SK-N-SH (cell line): ENCODE measurements at regions not wholly inside any gene's neighbourhood (a gene's known extent, or its start where the extent isn't known, plus 50 kb on each side); places are given as distances from the start of the nearest gene placed in this dataset.

Experiments used
- CTCF ChIA-PET: fragments of 300-600, 350-600 bp; formaldehyde crosslinking; extraction: SDS; loops from one replicate; lab custom pipeline; 2021; lab: Yijun Ruan, JAX
- POLR2A ChIA-PET: fragments of 350-600 bp; sonication (Branson Sonifier 250); formaldehyde crosslinking; extraction: SDS; loops from one replicate; lab custom pipeline; 2020; ENCODE audit warnings: antibody characterized with exemption, inconsistent platforms; lab: Yijun Ruan, JAX
- DNase-seq: peaks from one replicate; pipeline ENCODE4 v3.0.0; 2012
- H2AFZ ChIP-seq: fragments of 200-600 bp; sonication (generic); 2 replicates; pipeline ENCODE4 v1.8.1; 2016; ENCODE audit warnings: antibody characterized with exemption, mild to moderate bottlenecking, low read depth
- H3F3A ChIP-seq: fragments of 200-600 bp; sonication (generic); replicated peaks from 2 replicates; pipeline ENCODE3; 2016; ENCODE audit warnings: antibody characterized with exemption, mild to moderate bottlenecking; ENCODE audit not compliant: insufficient read depth
- H3K27ac ChIP-seq, 2 experiments: fragments of 200-500 bp in 1 of 2; fragments of 200-600 bp in 1 of 2; sonication (Bioruptor generic) in 1 of 2; sonication (generic), shearing (Covaris generic) in 1 of 2; 2 replicates each; pipeline versions ENCODE4 v1.5.1 to v1.6.1; 2014 to 2016; ENCODE audit warnings: low read depth in 2 of 2, inconsistent platforms in 1 of 2, low read length in 1 of 2, mild to moderate bottlenecking in 1 of 2, mixed read lengths in 1 of 2
- H3K27me3 ChIP-seq: fragments of 200-600 bp; sonication (generic), shearing (Covaris generic); 2 replicates; pipeline ENCODE4 v1.6.1; 2016; ENCODE audit warnings: mixed run types; ENCODE audit not compliant: insufficient read depth
- H3K36me3 ChIP-seq, 2 experiments: fragments of 200-500 bp in 1 of 2; fragments of 200-600 bp in 1 of 2; sonication (Bioruptor generic) in 1 of 2; sonication (generic) in 1 of 2; replicated peaks in 1 of 2; 2 replicates each; pipeline versions ENCODE3 to v1.5.1; 2014 to 2016; ENCODE audit warnings: low read length in 1 of 2, mild to moderate bottlenecking in 1 of 2; ENCODE audit not compliant: insufficient read depth in 2 of 2, control insufficient read depth in 1 of 2
- H3K4me1 ChIP-seq, 2 experiments: fragments of 200-500 bp in 1 of 2; fragments of 200-600 bp in 1 of 2; sonication (Bioruptor generic) in 1 of 2; sonication (generic), shearing (Covaris generic) in 1 of 2; 2 replicates each; pipeline versions ENCODE4 v1.5.1 to v1.6.1; 2014 to 2016; ENCODE audit warnings: low read depth in 1 of 2, low read length in 1 of 2, mixed run types in 1 of 2; ENCODE audit not compliant: insufficient read depth in 2 of 2, control insufficient read depth in 1 of 2
- H3K4me2 ChIP-seq: fragments of 200-600 bp; sonication (generic), shearing (Covaris generic); 2 replicates; pipeline ENCODE4 v1.6.1; 2017; ENCODE audit warnings: mixed run types
- H3K4me3 ChIP-seq, 2 experiments: fragments of 200-500 bp in 1 of 2; fragments of 200-600 bp in 1 of 2; sonication (Bioruptor generic) in 1 of 2; sonication (generic), shearing (Covaris generic) in 1 of 2; 2 replicates each; pipeline versions ENCODE4 v1.5.1 to v1.8.1; 2014 to 2016; ENCODE audit warnings: low read depth in 2 of 2, inconsistent platforms in 1 of 2, low read length in 1 of 2, mild to moderate bottlenecking in 1 of 2, mixed read lengths in 1 of 2, moderate library complexity in 1 of 2
- H3K79me2 ChIP-seq: fragments of 200-600 bp; sonication (generic); 2 replicates; pipeline ENCODE4 v1.8.1; 2017; ENCODE audit warnings: mild to moderate bottlenecking; ENCODE audit not compliant: insufficient read depth
- H3K9ac ChIP-seq: fragments of 200-600 bp; sonication (generic); 2 replicates; pipeline ENCODE4 v1.6.1; 2017; ENCODE audit warnings: mixed run types
- H3K9me2 ChIP-seq: fragments of 200-600 bp; sonication (generic); 2 replicates; pipeline ENCODE4 v1.6.1; 2017; ENCODE audit warnings: mixed run types
- H3K9me3 ChIP-seq: fragments of 200-600 bp; sonication (generic); 2 replicates; pipeline ENCODE4 v1.6.1; 2017; ENCODE audit warnings: mixed run types, mild to moderate bottlenecking, moderate library complexity
- H4K20me1 ChIP-seq: fragments of 200-600 bp; sonication (generic); 2 replicates; pipeline ENCODE4 v1.6.1; 2017; ENCODE audit warnings: mild to moderate bottlenecking, mixed run types; ENCODE audit not compliant: insufficient read depth
- ELF1 ChIP-seq: IDR thresholded peaks from 2 replicates; pipeline ENCODE4 v1.4.0; 2012
- FOXJ3 ChIP-seq: sonication (generic); formaldehyde crosslinking; IDR thresholded peaks from 2 replicates; pipeline ENCODE4 v1.5.1; 2020; ENCODE audit warnings: mild to moderate bottlenecking, missing genetic modification reagents
- GABPA ChIP-seq: IDR thresholded peaks from 2 replicates; pipeline ENCODE4 v1.4.0; 2012; ENCODE audit warnings: low read depth, mild to moderate bottlenecking
- GATA2 ChIP-seq: sonication (generic); formaldehyde crosslinking; IDR thresholded peaks from 2 replicates; pipeline ENCODE4 v1.5.0; 2020; ENCODE audit warnings: mild to moderate bottlenecking, missing genetic modification reagents
- JUND ChIP-seq: IDR thresholded peaks from 2 replicates; pipeline ENCODE4 v1.4.0; 2012
- MXI1 ChIP-seq: IDR thresholded peaks from 2 replicates; pipeline ENCODE4 v1.6.1; 2012; ENCODE audit warnings: mild to moderate bottlenecking, low read depth, low read length, improper control_type of control experiment
- NRF1 ChIP-seq: IDR thresholded peaks from 2 replicates; pipeline ENCODE4 v1.6.1; 2012; ENCODE audit warnings: low read depth, mild to moderate bottlenecking, low read length
- POLR2AphosphoS5 ChIP-seq: IDR thresholded peaks from 2 replicates; pipeline ENCODE4 v1.6.1; 2012; ENCODE audit warnings: low read depth, low read length
- RAD21 ChIP-seq: IDR thresholded peaks from 2 replicates; pipeline ENCODE4 v1.6.1; 2012; ENCODE audit warnings: mild to moderate bottlenecking, low read length
- RXRA ChIP-seq: IDR thresholded peaks from 2 replicates; pipeline ENCODE4 v1.4.0; 2012; ENCODE audit warnings: low read depth, mild to moderate bottlenecking, borderline replicate concordance
- TAF1 ChIP-seq: IDR thresholded peaks from 2 replicates; pipeline ENCODE4 v1.6.1; 2012; ENCODE audit warnings: low read depth, mild to moderate bottlenecking, low read length, moderate library complexity, borderline replicate concordance
- TCF12 ChIP-seq: IDR thresholded peaks from 2 replicates; pipeline ENCODE4 v1.4.0; 2012
- WGBS: methylation state at CpG from one replicate; pipeline ENCODE4 v1.1.6; 2017; ENCODE audit warnings: low lambda C conversion rate; 5-methylcytosine and 5-hydroxymethylcytosine counted together
- TF ChIP-seq, protein P1 (sequence below): IDR thresholded peaks from 2 replicates; pipeline ENCODE4 v1.6.1; 2012; ENCODE audit warnings: mild to moderate bottlenecking, low read depth, low read length, moderate library complexity
- TF ChIP-seq, protein P2 (sequence below): fragments of 200-600 bp; sonication (generic); IDR thresholded peaks from 2 replicates; pipeline ENCODE4 v1.6.1; 2017; ENCODE audit warnings: antibody characterized with exemption, mild to moderate bottlenecking, moderate library complexity

DNA sequence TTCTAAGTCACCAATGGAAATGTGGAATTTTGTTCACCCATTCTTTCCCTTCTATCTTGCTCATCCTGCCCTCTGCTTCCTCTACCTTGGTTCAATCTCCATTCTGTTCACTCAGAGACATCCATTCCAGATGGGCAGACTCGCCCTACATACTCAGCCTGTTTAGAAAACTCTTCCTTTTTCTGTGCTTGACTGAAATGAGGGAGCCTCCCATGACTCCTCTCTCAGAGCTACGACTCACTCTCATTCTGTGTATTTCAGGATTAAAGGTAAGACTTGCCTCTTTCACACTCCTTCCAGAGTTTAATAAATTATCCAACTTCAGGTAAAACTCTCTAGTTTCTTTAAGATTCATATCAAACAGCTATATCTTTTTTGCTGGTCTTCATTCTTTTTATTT, 182.8 kb downstream of the HS3ST3A1 start:
- Histone ChIP-seq H3K27me3 (no peaks in the 10 kb centered on the region), H3K36me3 (no peaks in the 10 kb centered on the region), H3K9me2 (no peaks in the 10 kb centered on the region), H3K9me3 (no peaks in the 10 kb centered on the region), H3K9ac (no peak overlapping the region), H3K79me2 (no peaks in the 10 kb centered on the region), H4K20me1 (no peaks in the 10 kb centered on the region), H3K4me1 (peaks cover 9 to 23% of the 10 kb centered on the region in 2 experiments; a peak in 3 of 4 replicates), H3K27ac (no peak overlapping the region), H3K4me3 (no peak overlapping the region), H3F3A (peaks cover 11% of the 10 kb centered on the region), H3K4me2 (no peak overlapping the region)
- WGBS, result 80% methylated on average over 2 of the region's 2 CpGs
- ChIA-PET POLR2A (no interaction called here), CTCF (interaction anchor here (1.4 kb wide), 1 partner anchor 52 kb away, joined by 3 read pairs; no protein-coding TSS in a partner anchor)
- DNase-seq, result no peak
- TF ChIP-seq GATA2 (CRISPR knock-in tag) (no peak), TAF1 (no peak), JUND (no peak), FOXJ3 (CRISPR knock-in tag) (no peak), RXRA (no peak), TCF12 (no peak), NRF1 (no peak), GABPA (no peak), POLR2AphosphoS5 (no peak), MXI1 (no peak), RAD21 (no peak), ELF1 (no peak)
- TF ChIP-seq, protein P1, sequence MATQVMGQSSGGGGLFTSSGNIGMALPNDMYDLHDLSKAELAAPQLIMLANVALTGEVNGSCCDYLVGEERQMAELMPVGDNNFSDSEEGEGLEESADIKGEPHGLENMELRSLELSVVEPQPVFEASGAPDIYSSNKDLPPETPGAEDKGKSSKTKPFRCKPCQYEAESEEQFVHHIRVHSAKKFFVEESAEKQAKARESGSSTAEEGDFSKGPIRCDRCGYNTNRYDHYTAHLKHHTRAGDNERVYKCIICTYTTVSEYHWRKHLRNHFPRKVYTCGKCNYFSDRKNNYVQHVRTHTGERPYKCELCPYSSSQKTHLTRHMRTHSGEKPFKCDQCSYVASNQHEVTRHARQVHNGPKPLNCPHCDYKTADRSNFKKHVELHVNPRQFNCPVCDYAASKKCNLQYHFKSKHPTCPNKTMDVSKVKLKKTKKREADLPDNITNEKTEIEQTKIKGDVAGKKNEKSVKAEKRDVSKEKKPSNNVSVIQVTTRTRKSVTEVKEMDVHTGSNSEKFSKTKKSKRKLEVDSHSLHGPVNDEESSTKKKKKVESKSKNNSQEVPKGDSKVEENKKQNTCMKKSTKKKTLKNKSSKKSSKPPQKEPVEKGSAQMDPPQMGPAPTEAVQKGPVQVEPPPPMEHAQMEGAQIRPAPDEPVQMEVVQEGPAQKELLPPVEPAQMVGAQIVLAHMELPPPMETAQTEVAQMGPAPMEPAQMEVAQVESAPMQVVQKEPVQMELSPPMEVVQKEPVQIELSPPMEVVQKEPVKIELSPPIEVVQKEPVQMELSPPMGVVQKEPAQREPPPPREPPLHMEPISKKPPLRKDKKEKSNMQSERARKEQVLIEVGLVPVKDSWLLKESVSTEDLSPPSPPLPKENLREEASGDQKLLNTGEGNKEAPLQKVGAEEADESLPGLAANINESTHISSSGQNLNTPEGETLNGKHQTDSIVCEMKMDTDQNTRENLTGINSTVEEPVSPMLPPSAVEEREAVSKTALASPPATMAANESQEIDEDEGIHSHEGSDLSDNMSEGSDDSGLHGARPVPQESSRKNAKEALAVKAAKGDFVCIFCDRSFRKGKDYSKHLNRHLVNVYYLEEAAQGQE, result no peak
- TF ChIP-seq, protein P2, sequence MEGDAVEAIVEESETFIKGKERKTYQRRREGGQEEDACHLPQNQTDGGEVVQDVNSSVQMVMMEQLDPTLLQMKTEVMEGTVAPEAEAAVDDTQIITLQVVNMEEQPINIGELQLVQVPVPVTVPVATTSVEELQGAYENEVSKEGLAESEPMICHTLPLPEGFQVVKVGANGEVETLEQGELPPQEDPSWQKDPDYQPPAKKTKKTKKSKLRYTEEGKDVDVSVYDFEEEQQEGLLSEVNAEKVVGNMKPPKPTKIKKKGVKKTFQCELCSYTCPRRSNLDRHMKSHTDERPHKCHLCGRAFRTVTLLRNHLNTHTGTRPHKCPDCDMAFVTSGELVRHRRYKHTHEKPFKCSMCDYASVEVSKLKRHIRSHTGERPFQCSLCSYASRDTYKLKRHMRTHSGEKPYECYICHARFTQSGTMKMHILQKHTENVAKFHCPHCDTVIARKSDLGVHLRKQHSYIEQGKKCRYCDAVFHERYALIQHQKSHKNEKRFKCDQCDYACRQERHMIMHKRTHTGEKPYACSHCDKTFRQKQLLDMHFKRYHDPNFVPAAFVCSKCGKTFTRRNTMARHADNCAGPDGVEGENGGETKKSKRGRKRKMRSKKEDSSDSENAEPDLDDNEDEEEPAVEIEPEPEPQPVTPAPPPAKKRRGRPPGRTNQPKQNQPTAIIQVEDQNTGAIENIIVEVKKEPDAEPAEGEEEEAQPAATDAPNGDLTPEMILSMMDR, result no peak
- TF ChIP-seq, all 33 proteins: peak for 0
- H2AFZ ChIP-seq, result no peak overlapping the region
